HCT116 (cell line): ENCODE measurements at regions not wholly inside any gene's neighbourhood (a gene's known extent, or its start where the extent isn't known, plus 50 kb on each side); places are given as distances from the start of the nearest gene placed in this dataset.

Experiments used
- ATAC-seq: fragments of 200-7000 bp; cut with Tn5 transposase; 2 replicates; pipeline ENCODE4 v1.9.1; 2020; ENCODE audit warnings: mild to moderate bottlenecking, moderate library complexity
- BruUV-seq: library from RNA; stranded (reverse); fragments of 400-500 nt; replicated peaks from 2 replicates; lab custom pipeline; 2021; lab: Mats Ljungman, UMichigan
- CTCF ChIA-PET: fragments of 300-600 bp; sonication (Branson Sonifier 250); formaldehyde crosslinking; loops from one replicate; lab custom pipeline; 2021; ENCODE audit warnings: antibody characterized with exemption; lab: Charles Lee
- POLR2A ChIA-PET: fragments of 300-600, 350-600 bp; sonication (Branson Sonifier 250); formaldehyde crosslinking; loops from one replicate; lab custom pipeline; 2021; ENCODE audit warnings: antibody characterized with exemption; lab: Charles Lee
- RAD21 ChIA-PET, 2 experiments: fragments of 300-600 bp; sonication (Branson Sonifier 250); formaldehyde crosslinking; loops; one replicate each; lab custom pipeline; 2023; ENCODE audit warnings: low total read pairs in 2 of 2; ENCODE audit not compliant: uncharacterized antibody in 2 of 2, unreplicated experiment in 2 of 2, low non-redundant PET in 1 of 2; lab: Charles Lee
- DNase-seq: peaks from one replicate; pipeline ENCODE4 v3.0.0-alpha.2; 2010; ENCODE audit warnings: low read depth, low spot score
- H2AFZ ChIP-seq: fragments of 200-600 bp; shearing (Covaris generic), sonication (generic); 2 replicates; pipeline ENCODE4 v1.6.1; 2017; ENCODE audit warnings: low read depth, mixed run types, mixed read lengths, antibody characterized with exemption, low read length; ENCODE audit not compliant: poor library complexity, severe bottlenecking
- H3K27ac ChIP-seq: 2 replicates; pipeline ENCODE4 v1.5.1; 2012; ENCODE audit warnings: low read depth, low read length
- H3K27me3 ChIP-seq: fragments of 200-600 bp; sonication (generic); 2 replicates; pipeline ENCODE4 v1.6.1; 2016; ENCODE audit warnings: mixed run types, low read length, mixed read lengths; ENCODE audit not compliant: insufficient read depth
- H3K36me3 ChIP-seq, 2 experiments: fragments of 200-500 bp in 1 of 2; fragments of 200-600 bp in 1 of 2; sonication (Bioruptor generic) in 1 of 2; sonication (generic) in 1 of 2; 2 replicates each; pipeline versions ENCODE4 v1.5.1 to v1.6.1; 2014 to 2016; ENCODE audit warnings: low read length in 2 of 2, inconsistent platforms in 1 of 2, mixed read lengths in 1 of 2, mixed run types in 1 of 2; ENCODE audit not compliant: insufficient read depth in 2 of 2, control insufficient read depth in 1 of 2
- H3K4me1 ChIP-seq, 2 experiments: fragments of 200-600 bp in 1 of 2; sonication (generic) in 1 of 2; 2 replicates each; pipeline versions ENCODE4 v1.5.1 to v1.6.1; 2012 to 2017; ENCODE audit warnings: low read length in 2 of 2, inconsistent platforms in 1 of 2, mild to moderate bottlenecking in 1 of 2, mixed read lengths in 1 of 2, mixed run types in 1 of 2, moderate library complexity in 1 of 2; ENCODE audit not compliant: insufficient read depth in 2 of 2, control insufficient read depth in 1 of 2
- H3K4me2 ChIP-seq: fragments of 200-600 bp; sonication (generic); 2 replicates; pipeline ENCODE4 v1.6.1; 2017; ENCODE audit warnings: mixed run types, low read length, mixed read lengths
- H3K4me3 ChIP-seq, 2 experiments: fragments of 200-600 bp in 1 of 2; sonication (generic) in 1 of 2; replicated peaks in 1 of 2; 2 replicates each; pipeline ENCODE4 v1.5.1; 2011 to 2016; ENCODE audit warnings: low read length in 2 of 2, control low read depth in 1 of 2, low read depth in 1 of 2, mild to moderate bottlenecking in 1 of 2, mixed read lengths in 1 of 2, mixed run types in 1 of 2
- H3K79me2 ChIP-seq: fragments of 200-600 bp; sonication (generic); 2 replicates; pipeline ENCODE4 v1.6.1; 2017; ENCODE audit warnings: mild to moderate bottlenecking, mixed run types, low read length, moderate library complexity, mixed read lengths; ENCODE audit not compliant: insufficient read depth
- H3K9ac ChIP-seq: fragments of 200-600 bp; sonication (generic); 2 replicates; pipeline ENCODE4 v1.6.1; 2016; ENCODE audit warnings: low read length, mixed read lengths
- H3K9me2 ChIP-seq: fragments of 200-600 bp; sonication (generic), shearing (Covaris generic); 2 replicates; pipeline ENCODE4 v1.6.1; 2017; ENCODE audit warnings: mixed run types, mild to moderate bottlenecking, moderate library complexity; ENCODE audit not compliant: insufficient read depth
- H3K9me3 ChIP-seq, 2 experiments: fragments of 200-500 bp in 1 of 2; fragments of 200-600 bp in 1 of 2; sonication (Bioruptor generic) in 1 of 2; sonication (generic) in 1 of 2; 2 replicates each; pipeline ENCODE4 v1.6.1; 2014 to 2017; ENCODE audit warnings: low read length in 2 of 2, mixed read lengths in 2 of 2, inconsistent platforms in 1 of 2, low read depth in 1 of 2, mild to moderate bottlenecking in 1 of 2, mixed run types in 1 of 2, moderate library complexity in 1 of 2; ENCODE audit not compliant: control insufficient read depth in 1 of 2, insufficient read depth in 1 of 2
- H4K20me1 ChIP-seq: fragments of 200-600 bp; sonication (generic), shearing (Covaris generic); 2 replicates; pipeline ENCODE4 v1.6.1; 2017; ENCODE audit warnings: mixed run types, mild to moderate bottlenecking, moderate library complexity; ENCODE audit not compliant: insufficient read depth
- ATF3 ChIP-seq: IDR thresholded peaks from 2 replicates; pipeline ENCODE4 v1.6.1; 2012
- CEBPB ChIP-seq: IDR thresholded peaks from 2 replicates; pipeline ENCODE4 v1.6.1; 2012; ENCODE audit warnings: low read depth
- EGR1 ChIP-seq: IDR thresholded peaks from 2 replicates; pipeline ENCODE4 v1.6.1; 2012; ENCODE audit warnings: low read depth
- ELF1 ChIP-seq: IDR thresholded peaks from 2 replicates; pipeline ENCODE4 v1.6.1; 2012; ENCODE audit warnings: low read depth, borderline replicate concordance
- EZH2 ChIP-seq: fragments of 200-600 bp; sonication (generic); IDR thresholded peaks from 2 replicates; pipeline ENCODE4 v1.6.1; 2017; ENCODE audit warnings: antibody characterized with exemption, mixed run types
- JUND ChIP-seq: IDR thresholded peaks from 2 replicates; pipeline ENCODE4 v1.6.1; 2012
- POLR2A ChIP-seq: IDR thresholded peaks from 2 replicates; pipeline ENCODE4 v1.7.0; 2011; ENCODE audit warnings: borderline replicate concordance; ENCODE audit not compliant: insufficient read depth, insufficient read length; ENCODE audit errors: extremely low read depth
- RAD21 ChIP-seq: IDR thresholded peaks from 2 replicates; pipeline ENCODE4 v1.6.1; 2012; ENCODE audit warnings: low read depth, mild to moderate bottlenecking
- SIN3A ChIP-seq: IDR thresholded peaks from 2 replicates; pipeline ENCODE4 v1.6.1; 2012; ENCODE audit warnings: low read depth
- SP1 ChIP-seq: IDR thresholded peaks from 2 replicates; pipeline ENCODE4 v1.6.1; 2012; ENCODE audit warnings: low read depth
- ZBTB33 ChIP-seq: IDR thresholded peaks from 2 replicates; pipeline ENCODE4 v1.6.1; 2011; ENCODE audit warnings: mild to moderate bottlenecking, low read length, moderate library complexity; ENCODE audit not compliant: insufficient replicate concordance; ENCODE audit errors: extremely low read depth
- intact Hi-C: fragments of 100-400 bp; cut with micrococcal nuclease; formaldehyde crosslinking; loops from 2 replicates; pipeline ENCODE4 v1.10.0; 2022
- TF ChIP-seq, protein P1 (sequence below): IDR thresholded peaks from 2 replicates; pipeline ENCODE4 v1.6.1; 2012; ENCODE audit warnings: low read depth

DNA sequence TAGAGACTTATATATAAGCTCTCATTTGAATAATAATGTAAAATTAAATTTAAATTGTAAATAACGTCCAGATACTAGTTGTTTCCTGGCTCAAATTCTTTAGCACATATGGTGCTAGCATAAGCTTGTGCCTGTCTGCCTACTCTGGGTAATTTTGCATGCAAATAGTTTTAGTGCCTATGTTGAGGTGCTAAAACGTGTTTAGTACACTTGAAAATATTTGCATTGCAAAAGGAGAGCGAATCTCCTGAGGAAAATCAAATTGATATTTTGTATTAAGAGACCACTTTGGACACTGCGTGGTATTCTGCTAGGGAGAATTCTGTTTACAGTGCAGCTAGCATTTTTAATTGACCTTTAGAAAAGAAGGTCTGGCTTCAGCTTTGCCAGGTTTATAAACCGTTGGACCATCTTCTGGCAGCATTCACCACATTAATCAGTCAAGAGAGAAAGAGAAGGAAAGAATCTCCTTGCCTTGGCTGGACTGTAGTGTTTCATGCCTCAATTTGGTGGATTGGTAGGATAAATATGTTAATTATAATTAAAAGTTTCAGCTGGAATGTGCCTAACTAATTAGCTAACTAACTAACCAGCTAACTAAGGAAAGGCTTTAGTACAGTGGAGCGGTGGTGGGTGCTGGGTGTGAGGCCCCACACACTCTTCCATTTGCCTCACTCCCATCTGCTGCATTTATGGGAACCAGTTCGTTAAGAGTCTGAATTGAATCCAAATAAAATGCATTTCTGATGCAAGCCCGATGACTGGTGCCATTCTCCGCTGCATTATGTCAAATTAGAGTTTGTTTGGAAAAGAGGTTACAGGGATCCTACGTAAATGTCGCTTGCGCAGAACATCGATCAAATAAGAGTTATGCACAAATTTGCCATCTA is 150.1 kb upstream of the MPDZ start:
- Histone ChIP-seq H3K4me3 (no peak overlapping the region), H2AFZ (no peak overlapping the region), H3K4me1 (no peaks in the 10 kb centered on the region), H4K20me1 (no peaks in the 10 kb centered on the region), H3K36me3 (no peaks in the 10 kb centered on the region), H3K27me3 (no peaks in the 10 kb centered on the region), H3K79me2 (no peaks in the 10 kb centered on the region), H3K27ac (no peak overlapping the region), H3K9me2 (no peaks in the 10 kb centered on the region), H3K9me3 (no peaks in the 10 kb centered on the region)
- ATAC-seq = no peak
- BruUV-seq = no TSS peak
- POLR2A ChIA-PET = no interaction called here
- intact Hi-C loops = loop anchor here (5.0 to 10.0 kb wide), 2 partner anchors 395 to 1338 kb away; no protein-coding TSS in a partner anchor
- TF ChIP-seq, protein P1, sequence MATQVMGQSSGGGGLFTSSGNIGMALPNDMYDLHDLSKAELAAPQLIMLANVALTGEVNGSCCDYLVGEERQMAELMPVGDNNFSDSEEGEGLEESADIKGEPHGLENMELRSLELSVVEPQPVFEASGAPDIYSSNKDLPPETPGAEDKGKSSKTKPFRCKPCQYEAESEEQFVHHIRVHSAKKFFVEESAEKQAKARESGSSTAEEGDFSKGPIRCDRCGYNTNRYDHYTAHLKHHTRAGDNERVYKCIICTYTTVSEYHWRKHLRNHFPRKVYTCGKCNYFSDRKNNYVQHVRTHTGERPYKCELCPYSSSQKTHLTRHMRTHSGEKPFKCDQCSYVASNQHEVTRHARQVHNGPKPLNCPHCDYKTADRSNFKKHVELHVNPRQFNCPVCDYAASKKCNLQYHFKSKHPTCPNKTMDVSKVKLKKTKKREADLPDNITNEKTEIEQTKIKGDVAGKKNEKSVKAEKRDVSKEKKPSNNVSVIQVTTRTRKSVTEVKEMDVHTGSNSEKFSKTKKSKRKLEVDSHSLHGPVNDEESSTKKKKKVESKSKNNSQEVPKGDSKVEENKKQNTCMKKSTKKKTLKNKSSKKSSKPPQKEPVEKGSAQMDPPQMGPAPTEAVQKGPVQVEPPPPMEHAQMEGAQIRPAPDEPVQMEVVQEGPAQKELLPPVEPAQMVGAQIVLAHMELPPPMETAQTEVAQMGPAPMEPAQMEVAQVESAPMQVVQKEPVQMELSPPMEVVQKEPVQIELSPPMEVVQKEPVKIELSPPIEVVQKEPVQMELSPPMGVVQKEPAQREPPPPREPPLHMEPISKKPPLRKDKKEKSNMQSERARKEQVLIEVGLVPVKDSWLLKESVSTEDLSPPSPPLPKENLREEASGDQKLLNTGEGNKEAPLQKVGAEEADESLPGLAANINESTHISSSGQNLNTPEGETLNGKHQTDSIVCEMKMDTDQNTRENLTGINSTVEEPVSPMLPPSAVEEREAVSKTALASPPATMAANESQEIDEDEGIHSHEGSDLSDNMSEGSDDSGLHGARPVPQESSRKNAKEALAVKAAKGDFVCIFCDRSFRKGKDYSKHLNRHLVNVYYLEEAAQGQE = no peak
- TF ChIP-seq, all 23 proteins: peak for 0
- no peak overlapping the region for H3K4me2 ChIP-seq
- DNase-seq = no peak
- no peak overlapping the region for H3K9ac ChIP-seq
- ChIA-PET CTCF (interaction anchor here (1.7 to 3.5 kb wide), 4 partner anchors 13 to 1005 kb away, joined by 4 to 45 read pairs (median 14); no protein-coding TSS in a partner anchor), RAD21 (no interaction called here)

DNA sequence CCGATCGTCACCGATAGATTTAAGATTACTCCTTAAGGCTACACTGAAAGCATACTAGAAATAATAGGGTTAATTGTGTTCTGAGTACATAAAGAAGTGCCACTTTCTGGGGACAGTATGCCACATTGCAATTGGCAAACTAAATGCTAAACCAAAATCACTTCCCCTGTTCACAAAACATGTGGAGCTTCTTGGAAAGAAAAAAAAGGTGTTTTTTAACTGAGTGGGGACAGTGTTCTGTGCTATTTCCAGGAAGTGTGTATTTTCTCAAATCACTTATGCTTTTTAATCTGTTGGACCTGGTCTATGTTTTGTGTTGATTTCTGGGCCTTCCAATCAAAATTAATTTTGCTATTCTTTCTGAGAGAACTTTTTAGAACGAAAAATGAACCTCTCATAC is 149.3 kb upstream of the MPDZ start:
- H4K20me1 ChIP-seq = no peaks in the 10 kb centered on the region
- H3K9ac ChIP-seq = no peak overlapping the region
- intact Hi-C loops = loop anchor here (5.0 to 10.0 kb wide), 2 partner anchors 394 to 1339 kb away; no protein-coding TSS in a partner anchor
- H3K4me3 ChIP-seq = no peak overlapping the region
- no peak overlapping the region for H2AFZ ChIP-seq
- no peaks in the 10 kb centered on the region for H3K9me3 ChIP-seq
- ChIA-PET RAD21 (no interaction called here), CTCF (interaction anchor here (1.0 to 3.5 kb wide), 9 partner anchors 8 to 1005 kb away, joined by 3 to 45 read pairs (median 6); no protein-coding TSS in a partner anchor), POLR2A (no interaction called here)
- H3K36me3 ChIP-seq = no peaks in the 10 kb centered on the region
- BruUV-seq = no TSS peak
- no peak for ATAC-seq
- H3K4me2 ChIP-seq = no peak overlapping the region
- no peaks in the 10 kb centered on the region for H3K4me1 ChIP-seq
- no peaks in the 10 kb centered on the region for H3K27me3 ChIP-seq
- TF ChIP-seq ATF3 (no peak), SP1 (no peak), EZH2 (no peak), ELF1 (no peak), EGR1 (no peak), ZBTB33 (no peak), CEBPB (no peak), RAD21 (no peak), POLR2A (no peak), SIN3A (no peak), JUND (no peak)
- no peak for DNase-seq
- no peak overlapping the region for H3K27ac ChIP-seq
- no peaks in the 10 kb centered on the region for H3K9me2 ChIP-seq
- no peaks in the 10 kb centered on the region for H3K79me2 ChIP-seq
